A673 (cell line): ENCODE measurements at regions not wholly inside any gene's neighbourhood (a gene's known extent, or its start where the extent isn't known, plus 50 kb on each side); places are given as distances from the start of the nearest gene placed in this dataset.

Source experiments
- CTCF ChIP-seq: fragments of 300-800, 200-600 bp; sonication (generic); conservative IDR thresholded peaks from 2 replicates; pipeline ENCODE4 v1.5.1; 2017; ENCODE audit warnings: low read depth, mild to moderate bottlenecking, antibody characterized with exemption, low read length, moderate library complexity, mixed read lengths
- EZH2 ChIP-seq: fragments of 200-600 bp; sonication (generic); IDR thresholded peaks from 2 replicates; pipeline ENCODE4 v1.6.1; 2017; ENCODE audit warnings: borderline replicate concordance, low read depth, mild to moderate bottlenecking, mixed read lengths, antibody characterized with exemption, low read length; ENCODE audit not compliant: poor library complexity, severe bottlenecking

GRCh38 chr12:115174920-115175319 lies 490.9 kb upstream of the TBX3 start:
- TF ChIP-seq CTCF: no peak
- no peak for TF ChIP-seq EZH2
